ENCODE measurements at regions not wholly inside any gene's neighbourhood (a gene's known extent, or its start where the extent isn't known, plus 50 kb on each side); places are given as distances from the start of the nearest gene placed in this dataset.

DNA sequence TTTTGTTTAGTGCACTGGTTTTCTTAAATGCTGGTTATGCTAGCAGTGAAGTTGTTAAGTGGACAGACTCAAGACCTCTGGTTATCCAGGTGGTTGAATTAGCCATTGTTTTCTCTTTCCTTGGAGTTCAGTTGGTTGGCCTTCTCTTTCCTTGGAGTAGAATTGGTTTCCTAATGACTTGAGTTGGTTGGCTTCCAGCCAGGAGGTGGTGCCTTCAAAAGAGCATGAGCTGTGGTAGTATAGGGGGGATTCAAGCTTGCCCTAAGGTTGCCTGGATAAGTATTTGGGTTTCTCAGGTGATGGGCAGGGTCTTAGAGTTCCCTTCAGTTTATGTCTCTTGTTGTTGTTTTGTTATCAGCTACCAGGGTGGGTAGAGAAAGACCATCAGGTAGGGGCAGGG, 92.5 kb downstream of the ATP23 start:
- Mint-ChIP-seq H3K36me3 (no peaks in the 10 kb centered on the region), H3K4me3 (no peak overlapping the region)
- TF ChIP-seq, protein P1, sequence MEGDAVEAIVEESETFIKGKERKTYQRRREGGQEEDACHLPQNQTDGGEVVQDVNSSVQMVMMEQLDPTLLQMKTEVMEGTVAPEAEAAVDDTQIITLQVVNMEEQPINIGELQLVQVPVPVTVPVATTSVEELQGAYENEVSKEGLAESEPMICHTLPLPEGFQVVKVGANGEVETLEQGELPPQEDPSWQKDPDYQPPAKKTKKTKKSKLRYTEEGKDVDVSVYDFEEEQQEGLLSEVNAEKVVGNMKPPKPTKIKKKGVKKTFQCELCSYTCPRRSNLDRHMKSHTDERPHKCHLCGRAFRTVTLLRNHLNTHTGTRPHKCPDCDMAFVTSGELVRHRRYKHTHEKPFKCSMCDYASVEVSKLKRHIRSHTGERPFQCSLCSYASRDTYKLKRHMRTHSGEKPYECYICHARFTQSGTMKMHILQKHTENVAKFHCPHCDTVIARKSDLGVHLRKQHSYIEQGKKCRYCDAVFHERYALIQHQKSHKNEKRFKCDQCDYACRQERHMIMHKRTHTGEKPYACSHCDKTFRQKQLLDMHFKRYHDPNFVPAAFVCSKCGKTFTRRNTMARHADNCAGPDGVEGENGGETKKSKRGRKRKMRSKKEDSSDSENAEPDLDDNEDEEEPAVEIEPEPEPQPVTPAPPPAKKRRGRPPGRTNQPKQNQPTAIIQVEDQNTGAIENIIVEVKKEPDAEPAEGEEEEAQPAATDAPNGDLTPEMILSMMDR (IDR thresholded peaks at IDR 0.05; ENCODE audit: unreplicated experiment): no peak

DNA sequence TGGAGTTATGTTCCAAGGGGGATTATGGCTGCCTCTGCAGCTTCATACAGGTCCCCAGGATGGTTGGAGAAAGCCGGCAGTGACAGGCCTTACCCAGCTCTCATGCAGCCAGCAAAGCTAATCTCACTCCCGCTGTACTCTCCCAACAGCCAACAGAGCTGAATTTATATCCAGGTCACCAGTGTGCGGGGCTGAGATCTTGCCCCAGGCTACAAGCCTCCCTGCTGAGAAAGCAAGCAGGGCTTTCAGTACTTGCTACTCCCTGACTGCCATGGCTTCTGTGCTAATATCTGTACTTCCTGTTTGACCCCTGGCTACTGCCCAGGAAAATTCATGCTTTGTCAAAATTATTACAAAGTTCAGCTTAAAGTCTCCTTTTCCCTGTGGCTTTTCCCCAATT, 92.9 kb downstream of the ATP23 start:
- TF ChIP-seq, protein P1 (IDR thresholded peaks at IDR 0.05; ENCODE audit: unreplicated experiment): no peak
- H3K9me3 Mint-ChIP-seq: peaks cover 76% of the 10 kb centered on the region
- H3K4me3 Mint-ChIP-seq: no peak overlapping the region
- DNase-seq (ENCODE audit: low spot score in 2 of 2, unreplicated experiment in 2 of 2): no peak
- H3K4me1 Mint-ChIP-seq: no peaks in the 10 kb centered on the region
- H3K36me3 Mint-ChIP-seq: no peaks in the 10 kb centered on the region
- no peak overlapping the region for H3K27ac Mint-ChIP-seq
- no peaks in the 10 kb centered on the region for H3K27me3 Mint-ChIP-seq (ENCODE audit: low read depth)

More for the DNA sequence above, 92.5 kb downstream of the ATP23 start:
- peaks cover 71% of the 10 kb centered on the region for H3K9me3 Mint-ChIP-seq
- H3K27me3 Mint-ChIP-seq (ENCODE audit: low read depth): no peaks in the 10 kb centered on the region
- DNase-seq (ENCODE audit: low spot score in 2 of 2, unreplicated experiment in 2 of 2): no peak
- no peak overlapping the region for H3K27ac Mint-ChIP-seq
- H3K4me1 Mint-ChIP-seq: no peaks in the 10 kb centered on the region

DNA sequence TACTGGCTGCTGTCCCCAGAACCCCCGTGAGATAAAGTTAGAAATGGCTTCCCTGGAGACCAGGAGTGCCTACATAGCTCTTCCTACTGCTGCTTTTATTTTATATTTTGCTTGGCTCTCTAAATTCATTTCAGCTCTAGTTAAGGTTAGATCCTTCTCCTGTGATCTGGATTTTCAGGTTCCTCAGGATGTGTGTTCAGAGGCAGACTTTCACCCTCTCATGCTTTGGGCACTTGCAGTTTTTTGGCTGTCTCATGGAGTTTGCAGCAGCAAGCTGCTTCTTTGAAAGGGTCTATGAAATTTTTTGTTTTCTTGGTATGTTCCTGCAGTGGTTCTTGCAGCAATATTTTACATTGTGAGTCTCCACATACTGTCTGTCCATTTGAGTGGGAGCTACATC, 93.3 kb downstream of the ATP23 start:
- Mint-ChIP-seq H3K36me3 (no peaks in the 10 kb centered on the region), H3K27me3 (ENCODE audit: low read depth) (no peaks in the 10 kb centered on the region), H3K27ac (no peak overlapping the region), H3K4me1 (no peaks in the 10 kb centered on the region), H3K4me3 (no peak overlapping the region), H3K9me3 (peaks cover 77% of the 10 kb centered on the region)
- TF ChIP-seq, protein P1 (IDR thresholded peaks at IDR 0.05; ENCODE audit: unreplicated experiment): no peak
- no peak for DNase-seq (ENCODE audit: low spot score in 2 of 2, unreplicated experiment in 2 of 2)

DNA sequence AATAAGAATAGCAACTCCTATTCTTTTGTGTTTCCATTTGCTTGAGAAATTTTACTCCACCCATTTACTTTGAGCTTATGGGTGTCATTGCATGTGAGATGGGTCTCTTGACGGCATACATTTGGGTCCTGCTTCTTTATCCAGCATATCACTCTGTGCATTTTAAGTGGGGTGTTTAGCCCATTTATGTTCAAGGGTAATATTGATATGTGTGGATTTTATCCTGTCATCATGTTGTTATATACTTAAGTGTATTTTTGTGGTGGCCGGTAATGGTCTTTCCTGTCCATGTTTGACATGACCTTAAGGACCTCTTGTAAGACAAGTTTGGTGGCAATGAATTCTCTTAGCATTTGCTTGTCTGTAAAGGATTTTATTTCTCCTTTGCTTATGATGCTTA, 100.1 kb downstream of the ATP23 start:
- DNase-seq (ENCODE audit: low spot score in 2 of 2, unreplicated experiment in 2 of 2): no peak
- Mint-ChIP-seq H3K4me1 (no peaks in the 10 kb centered on the region), H3K27ac (no peak overlapping the region), H3K4me3 (no peak overlapping the region), H3K36me3 (no peaks in the 10 kb centered on the region), H3K27me3 (ENCODE audit: low read depth) (no peaks in the 10 kb centered on the region), H3K9me3 (peaks cover 45% of the 10 kb centered on the region)
- TF ChIP-seq, protein P1 (IDR thresholded peaks at IDR 0.05; ENCODE audit: unreplicated experiment): no peak

DNA sequence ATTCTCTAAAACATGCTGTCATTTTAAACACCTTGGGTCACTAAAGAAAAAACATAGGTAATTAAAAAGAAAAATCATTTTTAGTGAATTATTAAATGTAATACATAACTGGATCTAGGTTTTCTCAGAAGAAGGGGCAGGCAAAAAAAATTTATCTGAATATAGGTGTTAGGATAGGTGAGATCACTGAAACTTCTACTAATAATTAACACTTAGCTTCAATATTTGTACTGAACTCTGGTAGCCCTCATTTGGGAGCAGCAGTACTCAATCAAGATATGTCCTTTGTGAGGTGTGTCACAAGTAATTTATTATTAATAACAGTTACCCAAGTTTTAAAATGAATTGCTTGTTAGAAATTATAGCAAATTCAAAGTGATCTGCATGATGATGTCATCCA, 103.6 kb downstream of the ATP23 start:
- Mint-ChIP-seq H3K9me3 (peaks cover 36% of the 10 kb centered on the region), H3K4me3 (no peak overlapping the region), H3K4me1 (no peaks in the 10 kb centered on the region), H3K27ac (no peak overlapping the region), H3K27me3 (ENCODE audit: low read depth) (no peaks in the 10 kb centered on the region), H3K36me3 (no peaks in the 10 kb centered on the region)
- TF ChIP-seq, protein P1 (IDR thresholded peaks at IDR 0.05; ENCODE audit: unreplicated experiment): no peak
- no peak for DNase-seq (ENCODE audit: low spot score in 2 of 2, unreplicated experiment in 2 of 2)

DNA sequence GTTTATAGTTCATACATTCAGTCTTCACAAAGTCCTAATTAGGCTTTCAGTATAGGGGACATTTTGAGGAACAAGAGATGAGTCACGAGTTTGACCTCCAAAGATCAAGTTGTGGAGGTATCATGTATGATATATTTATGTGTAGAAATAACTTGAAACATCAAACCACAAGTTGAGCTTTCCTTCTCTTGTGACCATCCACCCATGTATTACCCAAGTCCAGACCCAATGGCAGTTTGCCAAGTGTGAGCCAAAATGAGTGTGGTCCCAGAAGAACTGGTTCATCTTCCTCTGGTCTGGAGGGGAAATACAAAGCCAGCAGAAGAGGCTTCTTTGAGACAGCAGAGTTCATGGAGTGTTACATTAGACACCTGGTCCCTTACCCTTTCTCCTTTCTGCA, 104.9 kb downstream of the ATP23 start:
- no peaks in the 10 kb centered on the region for H3K36me3 Mint-ChIP-seq
- H3K27me3 Mint-ChIP-seq (ENCODE audit: low read depth): no peaks in the 10 kb centered on the region
- no peak for DNase-seq (ENCODE audit: low spot score in 2 of 2, unreplicated experiment in 2 of 2)
- no peaks in the 10 kb centered on the region for H3K4me1 Mint-ChIP-seq
- no peak overlapping the region for H3K27ac Mint-ChIP-seq
- TF ChIP-seq, protein P1 (IDR thresholded peaks at IDR 0.05; ENCODE audit: unreplicated experiment): no peak
- peaks cover 36% of the 10 kb centered on the region for H3K9me3 Mint-ChIP-seq
- H3K4me3 Mint-ChIP-seq: no peak overlapping the region
